Astrocyte (in vitro differentiated cells and primary cell): ENCODE measurements at regions not wholly inside any gene's neighbourhood (a gene's known extent, or its start where the extent isn't known, plus 50 kb on each side); places are given as distances from the start of the nearest gene placed in this dataset.
"Not testable (repeated sequence)": the region's sequence is repeated elsewhere in the genome, so short reads cannot be mapped to it uniquely, and the experiment has no call there.

Experiments
- DNase-seq: peaks from one replicate; pipeline ENCODE4 v3.0.0-alpha.2; 2010; ENCODE audit warnings: low read depth
- FAIRE-seq: peaks from 2 replicates; lab custom pipeline; 2011; peaks lifted over from hg19 to GRCh38; lab: Jason Lieb, UNC
- H2AFZ ChIP-seq: 2 replicates; pipeline ENCODE4 v1.6.0; 2012; ENCODE audit warnings: low read depth, low read length, inconsistent platforms
- H3K27ac ChIP-seq: 2 replicates; pipeline ENCODE4 v1.5.1; 2011; ENCODE audit warnings: low read depth, low read length, inconsistent platforms
- H3K27me3 ChIP-seq: 2 replicates; pipeline ENCODE4 v1.6.0; 2011; ENCODE audit warnings: low read length, inconsistent platforms; ENCODE audit not compliant: insufficient read depth
- H3K36me3 ChIP-seq: 2 replicates; pipeline ENCODE4 v1.5.1; 2011; ENCODE audit warnings: low read length, inconsistent platforms; ENCODE audit not compliant: insufficient read depth
- H3K4me1 ChIP-seq: 2 replicates; pipeline ENCODE4 v1.5.1; 2011; ENCODE audit warnings: low read length, inconsistent platforms; ENCODE audit not compliant: insufficient read depth
- H3K4me2 ChIP-seq: 2 replicates; pipeline ENCODE4 v1.6.0; 2012; ENCODE audit warnings: low read length, inconsistent platforms
- H3K4me3 ChIP-seq: 2 replicates; pipeline ENCODE4 v1.5.1; 2011; ENCODE audit warnings: low read depth, mild to moderate bottlenecking, low read length, inconsistent platforms; ENCODE audit not compliant: insufficient read depth
- H3K79me2 ChIP-seq: 2 replicates; pipeline ENCODE4 v1.6.0; 2012; ENCODE audit warnings: mild to moderate bottlenecking, low read length, inconsistent platforms; ENCODE audit not compliant: insufficient read depth
- H3K9ac ChIP-seq: 2 replicates; pipeline ENCODE4 v1.6.0; 2012; ENCODE audit warnings: mild to moderate bottlenecking, low read length, inconsistent platforms
- H3K9me3 ChIP-seq: 2 replicates; pipeline ENCODE4 v1.5.1; 2012; ENCODE audit warnings: low read depth, mild to moderate bottlenecking, low read length, inconsistent platforms; ENCODE audit not compliant: insufficient read depth
- H4K20me1 ChIP-seq: 2 replicates; pipeline ENCODE4 v1.6.0; 2012; ENCODE audit warnings: low read length, inconsistent platforms; ENCODE audit not compliant: insufficient read depth
- H3K27ac Mint-ChIP-seq: one replicate; pipeline ENCODE4 v1.8.0; 2021; ENCODE audit warnings: mild to moderate bottlenecking, mixed read lengths; ENCODE audit not compliant: unreplicated experiment
- H3K27me3 Mint-ChIP-seq: one replicate; pipeline ENCODE4 v1.8.0; 2021; ENCODE audit warnings: low read depth, mixed read lengths; ENCODE audit not compliant: unreplicated experiment
- H3K36me3 Mint-ChIP-seq: one replicate; pipeline ENCODE4 v1.8.0; 2021; ENCODE audit warnings: low read depth, mixed read lengths; ENCODE audit not compliant: unreplicated experiment
- H3K4me1 Mint-ChIP-seq: one replicate; pipeline ENCODE4 v1.8.0; 2021; ENCODE audit warnings: low read depth, mixed read lengths; ENCODE audit not compliant: unreplicated experiment
- H3K4me3 Mint-ChIP-seq: one replicate; pipeline ENCODE4 v1.8.0; 2021; ENCODE audit warnings: mild to moderate bottlenecking, moderate library complexity, mixed read lengths; ENCODE audit not compliant: unreplicated experiment
- H3K9me3 Mint-ChIP-seq: one replicate; pipeline ENCODE4 v1.8.0; 2021; ENCODE audit warnings: mild to moderate bottlenecking, mixed read lengths; ENCODE audit not compliant: unreplicated experiment
- EZH2 ChIP-seq: IDR thresholded peaks from 2 replicates; pipeline ENCODE4 v1.6.1; 2012; ENCODE audit warnings: mild to moderate bottlenecking, low read length, inconsistent platforms; ENCODE audit not compliant: insufficient read depth
- TF ChIP-seq, protein P1 (sequence below): IDR thresholded peaks from 2 replicates; pipeline ENCODE4 v1.5.1; 2011; ENCODE audit warnings: low read depth, mild to moderate bottlenecking, inconsistent platforms, low read length, moderate library complexity; ENCODE audit not compliant: insufficient read depth

DNA sequence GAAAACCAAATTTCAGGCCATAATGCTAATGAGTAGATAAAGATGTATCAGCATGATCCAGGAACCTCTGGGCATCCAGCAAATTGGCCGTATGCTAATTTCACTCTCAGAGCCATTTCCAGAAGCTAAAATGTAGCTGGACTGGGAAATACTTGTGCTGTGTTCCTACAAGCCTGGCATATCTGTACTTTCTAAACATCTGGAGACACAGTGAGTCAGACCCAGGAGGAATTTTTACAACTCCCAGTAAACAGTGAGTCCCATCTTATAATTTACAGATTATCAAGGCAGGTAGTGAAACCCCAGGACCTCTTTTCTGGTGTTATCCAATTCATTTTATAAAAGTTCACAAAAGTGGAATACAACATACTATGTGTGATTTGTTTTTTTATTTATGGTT lies 683.0 kb upstream of the ADGRB3 start:
- no peaks in the 10 kb centered on the region for H3K27me3 ChIP-seq
- Mint-ChIP-seq H3K27me3 (no peaks in the 10 kb centered on the region), H3K4me3 (no peak overlapping the region), H3K4me1 (peaks cover 5% of the 10 kb centered on the region), H3K27ac (no peak overlapping the region), H3K9me3 (peaks cover 8% of the 10 kb centered on the region), H3K36me3 (no peaks in the 10 kb centered on the region)
- H4K20me1 ChIP-seq = no peaks in the 10 kb centered on the region
- no peak overlapping the region for H3K27ac ChIP-seq
- H3K9ac ChIP-seq = no peak overlapping the region
- TF ChIP-seq EZH2 = no peak
- TF ChIP-seq, protein P1, sequence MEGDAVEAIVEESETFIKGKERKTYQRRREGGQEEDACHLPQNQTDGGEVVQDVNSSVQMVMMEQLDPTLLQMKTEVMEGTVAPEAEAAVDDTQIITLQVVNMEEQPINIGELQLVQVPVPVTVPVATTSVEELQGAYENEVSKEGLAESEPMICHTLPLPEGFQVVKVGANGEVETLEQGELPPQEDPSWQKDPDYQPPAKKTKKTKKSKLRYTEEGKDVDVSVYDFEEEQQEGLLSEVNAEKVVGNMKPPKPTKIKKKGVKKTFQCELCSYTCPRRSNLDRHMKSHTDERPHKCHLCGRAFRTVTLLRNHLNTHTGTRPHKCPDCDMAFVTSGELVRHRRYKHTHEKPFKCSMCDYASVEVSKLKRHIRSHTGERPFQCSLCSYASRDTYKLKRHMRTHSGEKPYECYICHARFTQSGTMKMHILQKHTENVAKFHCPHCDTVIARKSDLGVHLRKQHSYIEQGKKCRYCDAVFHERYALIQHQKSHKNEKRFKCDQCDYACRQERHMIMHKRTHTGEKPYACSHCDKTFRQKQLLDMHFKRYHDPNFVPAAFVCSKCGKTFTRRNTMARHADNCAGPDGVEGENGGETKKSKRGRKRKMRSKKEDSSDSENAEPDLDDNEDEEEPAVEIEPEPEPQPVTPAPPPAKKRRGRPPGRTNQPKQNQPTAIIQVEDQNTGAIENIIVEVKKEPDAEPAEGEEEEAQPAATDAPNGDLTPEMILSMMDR = no peak
- peaks cover 8% of the 10 kb centered on the region for H3K9me3 ChIP-seq
- H3K4me2 ChIP-seq = no peak overlapping the region
- no peak overlapping the region for H3K4me3 ChIP-seq
- peak; percentile 5 for DNase-seq
- no peak for FAIRE-seq
- no peaks in the 10 kb centered on the region for H3K36me3 ChIP-seq
- H3K79me2 ChIP-seq = no peaks in the 10 kb centered on the region
- H2AFZ ChIP-seq = no peak overlapping the region
- no peaks in the 10 kb centered on the region for H3K4me1 ChIP-seq

DNA sequence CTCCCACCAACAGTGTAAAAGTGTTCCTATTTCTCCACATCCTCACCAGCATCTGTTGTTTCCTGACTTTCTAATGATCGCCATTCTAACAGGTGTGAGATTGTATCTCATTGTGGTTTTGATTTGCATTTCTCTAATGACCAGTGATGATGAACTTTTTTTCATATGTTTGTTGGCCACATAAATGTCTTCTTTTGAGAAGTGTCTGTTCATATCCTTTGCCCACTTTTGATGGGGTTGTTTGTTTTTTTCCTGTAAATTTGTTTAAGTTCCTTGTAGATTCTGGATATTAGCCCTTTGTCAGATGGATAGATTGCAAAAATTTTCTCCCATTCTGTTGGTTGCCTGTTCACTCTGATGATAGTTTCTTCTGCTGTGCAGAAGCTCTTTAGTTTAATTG lies 687.3 kb upstream of the ADGRB3 start:
- not testable (repeated sequence) for H3K27ac ChIP-seq, H3K4me3 Mint-ChIP-seq, H3K4me1 ChIP-seq, H3K36me3 ChIP-seq, H3K79me2 ChIP-seq, H4K20me1 ChIP-seq, H3K27me3 Mint-ChIP-seq, H3K27ac Mint-ChIP-seq, FAIRE-seq, H3K27me3 ChIP-seq, H2AFZ ChIP-seq, H3K4me2 ChIP-seq, H3K9me3 Mint-ChIP-seq, H3K9ac ChIP-seq, H3K4me3 ChIP-seq, H3K9me3 ChIP-seq, H3K36me3 Mint-ChIP-seq, DNase-seq, H3K4me1 Mint-ChIP-seq

DNA sequence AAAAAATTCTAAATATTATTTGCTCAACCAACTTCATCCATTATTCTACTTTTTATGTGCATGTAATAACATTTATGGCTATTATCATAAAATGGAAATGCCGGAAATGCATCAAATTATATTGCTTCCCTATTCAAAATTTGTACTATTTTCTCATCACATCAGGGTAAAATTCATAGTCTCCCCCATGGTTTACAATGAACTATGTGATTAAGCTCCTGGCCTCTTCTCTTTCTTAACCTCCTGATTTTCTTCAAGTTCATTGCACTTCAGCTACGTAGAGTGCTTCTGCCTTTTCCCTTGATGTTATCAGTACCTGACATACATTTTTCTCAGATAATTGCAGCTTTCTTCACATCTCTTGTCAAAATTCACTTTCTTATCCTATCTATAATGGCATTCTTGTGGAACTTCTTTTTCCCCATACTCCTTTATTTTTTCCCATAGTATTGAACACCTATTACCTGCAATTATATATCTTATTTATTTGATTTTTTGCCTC lies 699.1 kb upstream of the ADGRB3 start:
- DNase-seq (no peak), FAIRE-seq (no peak)
- Histone ChIP-seq H3K4me3 (no peak overlapping the region), H4K20me1 (no peaks in the 10 kb centered on the region), H3K9ac (no peak overlapping the region), H3K4me2 (no peak overlapping the region), H2AFZ (no peak overlapping the region), H3K4me1 (no peaks in the 10 kb centered on the region), H3K27me3 (no peaks in the 10 kb centered on the region), H3K9me3 (no peaks in the 10 kb centered on the region), H3K27ac (no peak overlapping the region), H3K36me3 (no peaks in the 10 kb centered on the region), H3K79me2 (no peaks in the 10 kb centered on the region)
- Mint-ChIP-seq H3K27me3 (no peaks in the 10 kb centered on the region), H3K9me3 (no peaks in the 10 kb centered on the region), H3K4me3 (no peak overlapping the region), H3K4me1 (no peaks in the 10 kb centered on the region), H3K36me3 (no peaks in the 10 kb centered on the region), H3K27ac (no peak overlapping the region)
- TF ChIP-seq, protein P1 = no peak
- TF ChIP-seq EZH2 = no peak
